ENCODE measurements at regions not wholly inside any gene's neighbourhood (a gene's known extent, or its start where the extent isn't known, plus 50 kb on each side); places are given as distances from the start of the nearest gene placed in this dataset.

DNA sequence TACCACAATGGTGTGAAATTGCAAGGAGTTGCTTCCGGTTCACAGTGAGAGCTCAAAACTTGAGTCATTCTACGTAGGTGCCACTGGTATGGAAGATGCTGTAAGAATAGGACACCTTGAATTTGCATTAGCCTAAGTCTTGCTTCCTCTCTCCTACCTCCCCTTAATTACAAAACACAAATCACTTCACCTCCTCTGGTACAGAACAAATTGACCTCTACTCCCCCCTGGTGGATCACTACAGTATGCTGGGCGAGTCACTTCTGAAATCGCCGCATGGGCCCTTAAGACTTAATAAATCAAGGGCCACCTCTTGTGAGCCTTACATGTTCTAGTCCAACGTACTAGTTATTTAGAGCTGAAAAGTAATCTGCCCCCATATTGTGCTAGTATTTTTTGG is 145.3 kb upstream of the SMARCA2 start:
- TF ChIP-seq POLR2AphosphoS5 (IDR thresholded peaks at IDR 0.05; ENCODE audit: low read depth, low read length), result no peak
- TF ChIP-seq POLR2A (IDR thresholded peaks at IDR 0.05; ENCODE audit: low read depth, low read length), result no peak
- no peak for TF ChIP-seq TAF1 (IDR thresholded peaks at IDR 0.05; ENCODE audit: borderline replicate concordance, low read depth, low read length)
